GM19240 (cell line): ENCODE measurements at regions not wholly inside any gene's neighbourhood (a gene's known extent, or its start where the extent isn't known, plus 50 kb on each side); places are given as distances from the start of the nearest gene placed in this dataset.

Experiments
- DNase-seq: peaks from one replicate; pipeline ENCODE4 v3.0.0; 2011; ENCODE audit warnings: low spot score; ENCODE audit not compliant: insufficient read length

DNA sequence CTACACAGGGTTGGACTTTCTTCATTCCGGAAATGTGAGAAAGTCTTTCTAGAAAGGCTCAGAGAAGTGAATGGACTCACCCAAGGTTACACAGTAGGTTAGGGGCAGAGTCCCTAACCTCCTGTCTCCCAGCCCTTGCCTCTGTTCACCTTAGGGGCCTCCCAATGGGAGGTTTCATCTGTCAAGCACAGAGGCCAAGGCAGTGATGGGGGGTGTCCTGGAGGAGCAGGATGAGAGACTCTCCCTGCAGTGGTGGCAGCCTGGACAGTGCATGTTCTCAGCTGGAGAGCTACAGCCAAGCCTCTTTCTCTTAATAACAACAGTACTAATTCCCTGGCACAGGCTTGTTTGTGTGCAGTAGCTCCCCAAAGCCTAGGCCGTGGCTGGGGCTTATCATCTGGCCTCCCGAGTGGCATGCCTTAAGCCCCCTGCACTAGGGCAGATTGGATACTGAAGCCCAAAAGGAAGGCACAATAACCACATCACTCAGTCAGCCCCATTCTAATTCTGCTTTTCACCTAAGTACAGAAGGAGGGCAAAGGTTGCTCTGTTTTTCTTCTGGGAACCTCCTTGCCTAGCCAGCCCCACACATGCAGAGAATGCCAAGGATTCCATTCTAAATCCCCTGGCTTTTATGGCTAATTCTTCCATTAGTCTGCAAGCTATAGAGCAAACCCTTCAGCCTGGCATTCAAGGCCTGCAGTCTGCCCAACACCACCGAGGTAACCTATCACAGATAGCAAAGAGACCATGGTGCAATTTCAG is 50.2 kb upstream of the XPA start:
- DNase-seq, result no peak

DNA sequence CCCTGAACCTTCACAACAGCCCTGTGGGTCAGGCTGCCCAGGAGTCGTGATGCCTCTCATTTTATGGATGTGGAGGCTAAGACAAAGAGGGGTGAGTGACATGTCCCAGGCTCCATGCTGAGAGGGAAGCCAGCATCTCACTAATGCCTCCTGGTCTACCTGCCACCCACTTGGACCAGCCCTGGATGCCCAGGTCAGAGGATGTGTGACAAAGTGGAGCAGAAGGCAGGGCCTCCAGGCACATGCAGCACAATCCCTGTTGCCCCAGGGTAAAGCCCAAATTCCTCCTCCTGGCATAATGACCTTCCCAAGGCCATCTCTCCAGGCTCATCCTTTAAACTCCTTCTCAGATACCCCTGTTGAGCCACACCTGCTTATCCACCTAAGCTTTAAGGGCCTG is 51.4 kb upstream of the XPA start:
- no peak for DNase-seq

DNA sequence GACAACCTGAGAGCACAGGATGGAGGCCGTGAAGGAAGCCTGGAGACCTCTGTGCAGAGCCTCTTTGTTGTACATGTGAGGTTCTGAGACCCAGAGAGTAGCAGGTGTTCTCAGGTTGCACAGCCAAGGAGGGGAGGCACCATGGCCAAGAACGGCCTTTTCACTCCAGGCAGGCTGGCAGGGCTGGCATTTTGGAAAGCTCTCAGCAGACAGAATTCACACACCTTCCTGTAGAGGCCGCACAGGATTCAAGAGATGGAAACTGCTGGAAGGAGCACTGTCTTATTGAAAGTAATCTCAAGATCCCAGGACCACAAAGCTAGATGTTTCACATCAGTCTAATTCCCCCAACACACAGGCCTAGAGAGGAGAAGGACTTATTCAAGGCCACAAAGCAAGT is 52.8 kb upstream of the XPA start:
- no peak for DNase-seq

- no peak for DNase-seq
These were observed 54.4 kb upstream of the XPA start for GRCh38 chr9:97751531-97751930.

GRCh38 chr9:97752274-97752673 is 55.1 kb upstream of the XPA start:
- no peak for DNase-seq

GRCh38 chr9:97753364-97753763 is 56.2 kb upstream of the XPA start:
- DNase-seq, result no peak

DNA sequence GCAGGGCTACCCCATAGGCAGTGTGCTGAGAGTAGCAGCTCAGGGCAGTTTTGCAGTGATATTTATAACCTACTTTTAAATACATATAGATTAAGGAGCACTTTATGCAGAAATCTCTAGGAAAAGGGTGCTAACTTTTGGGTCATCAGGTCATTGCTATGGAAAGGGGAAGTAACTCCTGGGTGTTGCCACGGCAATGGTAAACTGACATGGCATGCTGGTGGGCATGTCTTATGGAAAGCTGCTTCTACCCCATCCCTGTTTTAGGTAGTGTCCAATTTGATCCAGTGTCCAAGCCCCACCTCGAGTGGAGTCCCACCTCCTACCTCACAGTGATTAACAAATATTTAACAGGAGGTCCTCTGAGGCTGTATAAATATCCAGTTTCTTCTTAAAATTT is 56.8 kb upstream of the XPA start:
- no peak for DNase-seq

GRCh38 chr9:97755618-97756267 is 58.6 kb upstream of the XPA start:
- no peak for DNase-seq

DNA sequence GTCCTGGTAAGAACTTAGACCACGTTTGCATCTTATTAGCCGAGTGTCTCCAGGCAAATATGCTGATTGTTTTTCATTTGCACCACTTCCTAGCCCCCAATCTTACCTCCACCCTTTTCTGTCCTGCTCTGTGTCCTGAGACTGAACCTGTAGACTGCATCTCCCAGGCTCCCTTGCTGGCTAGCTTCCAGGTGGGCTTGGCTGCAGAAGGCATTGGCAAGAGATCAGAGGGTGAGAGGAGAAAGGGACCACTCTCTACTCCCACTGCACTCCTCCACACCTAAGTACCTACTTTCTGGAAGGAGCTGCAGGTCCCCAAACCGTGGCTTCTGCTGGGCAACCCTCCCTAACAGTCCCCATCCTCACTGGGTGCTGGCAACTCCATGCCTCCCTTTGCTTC is 59.9 kb upstream of the XPA start:
- DNase-seq, result no peak

DNA sequence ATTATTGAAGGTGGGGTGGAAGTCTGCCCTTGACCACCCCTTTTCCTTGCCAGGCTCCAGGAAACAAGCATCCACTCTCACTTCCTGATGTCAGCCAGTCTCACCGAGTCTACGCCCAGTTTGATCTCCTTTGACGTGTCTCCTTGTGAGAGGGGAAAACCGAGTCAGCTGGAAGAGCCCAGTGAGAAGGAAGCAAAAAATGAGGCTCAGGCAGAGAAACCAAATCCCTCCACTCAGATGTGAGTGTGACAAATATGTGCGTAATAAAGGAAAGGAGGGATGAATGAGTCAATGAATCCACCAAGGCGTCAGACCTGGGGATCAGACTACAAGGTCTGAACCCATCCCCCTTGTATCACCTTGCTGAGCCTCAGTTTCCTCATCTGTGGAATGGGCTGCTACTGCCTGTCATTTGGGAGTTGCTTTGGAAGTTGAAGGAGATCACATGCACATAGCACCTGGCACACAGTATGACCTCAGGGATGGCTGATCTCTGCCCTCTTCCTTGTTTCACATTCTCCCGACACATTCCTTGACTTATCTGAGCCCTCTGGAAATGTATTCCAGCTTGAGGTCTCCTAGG is 61.3 kb upstream of the XPA start:
- no peak for DNase-seq

DNA sequence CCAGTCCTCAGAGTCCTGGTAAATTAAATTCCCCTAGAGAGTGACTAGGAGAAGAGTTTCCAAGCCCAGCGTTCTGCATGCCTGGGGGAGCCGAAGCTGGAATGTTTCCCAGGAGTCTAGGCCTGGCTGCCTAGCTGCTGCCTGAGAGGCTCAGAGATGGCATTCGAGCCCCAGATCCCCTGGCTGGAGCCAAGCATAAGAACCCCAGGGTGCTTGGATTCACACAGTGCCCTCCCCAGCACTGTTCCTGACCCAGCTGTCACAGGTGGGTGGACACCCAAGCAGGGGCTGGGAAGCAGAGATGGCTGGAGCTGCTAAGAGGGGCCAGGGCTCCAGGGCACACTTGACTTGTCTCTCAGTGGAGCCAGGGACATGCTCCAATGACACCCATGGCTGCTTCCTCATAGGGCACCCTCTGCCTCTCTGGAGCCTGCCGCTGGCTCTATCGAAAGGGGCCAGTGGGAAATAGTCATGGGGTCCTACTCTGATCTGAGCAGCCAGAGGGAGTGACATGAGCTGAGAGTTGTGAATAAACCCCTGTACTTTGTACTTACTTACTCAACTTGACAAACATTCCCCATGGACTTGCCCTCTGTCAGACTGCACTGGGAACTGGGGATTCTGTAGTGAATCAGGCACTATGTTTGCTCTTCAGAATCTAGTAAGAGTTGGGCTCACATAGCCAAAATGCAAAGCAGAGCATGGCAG is 62.6 kb upstream of the XPA start:
- DNase-seq, result no peak

DNA sequence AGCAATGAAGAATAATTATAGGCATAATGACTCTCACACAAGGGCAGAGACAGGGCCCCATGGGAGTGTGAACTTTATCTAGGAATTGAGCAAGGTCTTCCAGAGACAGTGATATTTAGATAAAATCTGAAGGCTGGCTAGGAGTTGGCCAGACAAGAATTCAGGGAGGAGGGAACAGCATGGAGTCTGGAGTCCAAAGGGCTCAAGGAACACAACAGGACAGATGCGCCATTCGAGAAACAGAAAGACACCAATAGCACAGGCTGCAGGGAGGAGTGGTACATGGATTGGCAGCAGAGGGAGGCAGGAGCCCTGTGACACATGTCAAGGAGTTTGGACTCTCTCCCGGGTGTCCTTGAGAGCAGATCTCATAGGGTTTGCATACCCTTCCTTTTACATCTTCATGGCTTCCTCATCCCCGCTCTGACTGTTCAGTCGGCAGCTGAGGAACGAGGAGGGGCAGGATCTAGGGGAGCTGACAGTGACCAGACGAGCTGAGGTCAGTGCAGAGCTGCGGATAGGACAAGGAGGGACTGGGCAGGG is 64.0 kb upstream of the XPA start:
- no peak for DNase-seq

- DNase-seq, result no peak
These were observed 64.7 kb upstream of the XPA start for GRCh38 chr9:97761879-97762278.

- DNase-seq, result no peak
These were observed 66.7 kb upstream of the XPA start for GRCh38 chr9:97763874-97764273.

GRCh38 chr9:97766092-97766491 is 69.0 kb upstream of the XPA start:
- no peak for DNase-seq

GRCh38 chr9:97766610-97767009 is 69.5 kb upstream of the XPA start:
- DNase-seq, result no peak

- no peak for DNase-seq
These were observed 70.8 kb upstream of the XPA start for GRCh38 chr9:97767891-97768290.

DNA sequence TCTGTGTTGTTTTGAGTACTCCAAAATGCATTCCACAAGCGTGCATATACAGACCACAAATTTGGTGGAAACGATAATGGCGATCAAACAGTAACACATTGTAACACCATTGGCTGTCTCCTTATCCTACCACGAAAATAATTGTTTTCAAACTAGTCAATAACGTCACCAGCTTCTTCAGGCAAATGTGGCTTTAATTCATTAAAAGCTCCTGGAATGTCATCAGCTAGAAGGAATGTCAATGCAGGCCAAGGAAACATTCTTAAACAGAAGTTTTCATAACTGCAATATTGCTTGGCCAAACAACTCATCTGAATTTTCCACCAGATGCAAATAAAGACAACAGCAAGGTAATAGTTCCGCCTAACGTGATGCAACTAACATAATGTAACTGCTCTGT is 71.6 kb upstream of the XPA start:
- no peak for DNase-seq

DNA sequence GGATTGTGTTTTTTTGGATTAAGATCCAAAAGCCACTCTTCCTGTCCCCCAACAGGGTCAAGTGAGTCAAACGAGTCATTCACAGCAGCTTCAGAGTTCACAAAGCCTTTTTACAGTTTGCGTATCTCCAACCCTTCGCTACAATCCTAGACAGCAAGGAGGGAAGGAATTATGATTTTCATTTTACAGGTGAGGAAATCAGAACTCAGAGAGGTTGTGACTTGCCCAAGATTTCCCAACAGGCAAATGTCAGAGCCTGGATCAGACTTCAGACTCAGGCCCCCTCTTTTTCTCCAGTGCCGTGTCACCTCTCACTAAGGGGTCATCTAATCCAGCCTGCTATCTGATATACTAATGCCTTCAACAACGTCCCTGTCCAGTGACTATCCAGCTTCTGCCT is 72.1 kb upstream of the XPA start:
- no peak for DNase-seq

GRCh38 chr9:97770808-97771372 is 73.8 kb upstream of the XPA start:
- no peak for DNase-seq

DNA sequence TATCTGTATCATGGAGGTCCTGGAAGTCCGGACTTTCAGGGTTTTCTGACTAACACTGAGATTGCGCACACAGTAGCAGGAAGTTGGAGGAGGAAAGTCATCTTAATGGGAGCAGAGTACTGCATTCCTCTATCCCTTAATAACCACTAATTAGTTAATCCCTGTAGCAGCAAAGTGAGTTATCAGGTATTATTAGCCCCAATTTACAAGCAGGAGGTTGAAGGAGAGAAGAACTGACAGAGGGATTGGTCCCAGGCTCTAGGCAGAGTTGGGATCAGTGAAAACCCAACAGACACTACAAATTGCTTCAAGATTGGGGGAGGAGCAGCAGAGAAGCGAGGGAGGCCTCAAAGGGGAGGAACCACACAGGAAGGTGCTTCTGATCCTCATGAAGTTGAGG is 74.5 kb upstream of the XPA start:
- no peak for DNase-seq

DNA sequence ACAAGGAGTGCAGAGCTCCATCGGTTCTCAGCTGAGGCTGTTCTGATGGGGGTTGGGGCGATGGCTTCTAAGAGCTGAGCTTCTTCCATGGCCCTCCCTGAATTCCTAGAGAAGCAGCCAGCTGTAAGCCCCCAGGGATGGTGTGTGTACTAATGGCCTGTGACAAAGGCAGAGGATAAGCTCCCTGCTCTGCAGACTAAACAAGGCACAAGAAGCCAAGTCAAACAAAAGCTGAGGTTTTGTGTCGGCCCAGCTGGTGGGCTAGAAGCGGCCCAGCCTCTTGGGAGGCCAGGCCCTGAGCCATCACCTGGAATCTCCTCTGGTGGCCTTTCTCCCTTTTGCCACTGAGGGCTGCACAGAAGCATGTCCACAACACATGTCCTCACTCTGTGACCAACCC is 75.0 kb upstream of the XPA start:
- no peak for DNase-seq
